ENCODE measurements at regions not wholly inside any gene's neighbourhood (a gene's known extent, or its start where the extent isn't known, plus 50 kb on each side); places are given as distances from the start of the nearest gene placed in this dataset.

- peak; percentile 6 for DNase-seq (ENCODE audit: low spot score)
Measured at GRCh38 chr2:104528101-104528500, 325.8 kb upstream of the POU3F3 start.

GRCh38 chr2:104531122-104531521 lies 322.8 kb upstream of the POU3F3 start:
- no peak for DNase-seq (ENCODE audit: low spot score)

GRCh38 chr2:104537116-104537515 lies 316.8 kb upstream of the POU3F3 start:
- DNase-seq (ENCODE audit: low spot score) = no peak

- peak; percentile 25 for DNase-seq (ENCODE audit: low spot score)
Measured at GRCh38 chr2:104538077-104538476, 315.8 kb upstream of the POU3F3 start.

- DNase-seq (ENCODE audit: low spot score) = no peak
Measured at GRCh38 chr2:104539649-104540048, 314.3 kb upstream of the POU3F3 start.

- no peak for DNase-seq (ENCODE audit: low spot score)
Measured at GRCh38 chr2:104545055-104545454, 308.9 kb upstream of the POU3F3 start.

- no peak for DNase-seq (ENCODE audit: low spot score)
Measured at GRCh38 chr2:104546537-104546936, 307.4 kb upstream of the POU3F3 start.

- no peak for DNase-seq (ENCODE audit: low spot score)
Measured at GRCh38 chr2:104547221-104547620, 306.7 kb upstream of the POU3F3 start.

GRCh38 chr2:104561251-104561650 lies 292.7 kb upstream of the POU3F3 start:
- DNase-seq (ENCODE audit: low spot score) = no peak

GRCh38 chr2:104562537-104562936 lies 291.4 kb upstream of the POU3F3 start:
- DNase-seq (ENCODE audit: low spot score) = no peak

GRCh38 chr2:104563398-104563996 lies 290.4 kb upstream of the POU3F3 start:
- DNase-seq (ENCODE audit: low spot score) = no peak

- DNase-seq (ENCODE audit: low spot score) = no peak
Measured at GRCh38 chr2:104568247-104568646, 285.7 kb upstream of the POU3F3 start.

GRCh38 chr2:104570259-104570658 lies 283.7 kb upstream of the POU3F3 start:
- DNase-seq (ENCODE audit: low spot score) = no peak

- DNase-seq (ENCODE audit: low spot score) = no peak
Measured at GRCh38 chr2:104572834-104573233, 281.1 kb upstream of the POU3F3 start.

GRCh38 chr2:104574367-104574766 lies 279.5 kb upstream of the POU3F3 start:
- no peak for DNase-seq (ENCODE audit: low spot score)

GRCh38 chr2:104577143-104577542 lies 276.8 kb upstream of the POU3F3 start:
- no peak for DNase-seq (ENCODE audit: low spot score)

GRCh38 chr2:104582471-104582870 lies 271.4 kb upstream of the POU3F3 start:
- peak; percentile 52 for DNase-seq (ENCODE audit: low spot score)

- no peak for DNase-seq (ENCODE audit: low spot score)
Measured at GRCh38 chr2:104583811-104584210, 270.1 kb upstream of the POU3F3 start.

- no peak for DNase-seq (ENCODE audit: low spot score)
Measured at GRCh38 chr2:104584393-104584792, 269.5 kb upstream of the POU3F3 start.

- DNase-seq (ENCODE audit: low spot score) = no peak
Measured at GRCh38 chr2:104595576-104595975, 258.3 kb upstream of the POU3F3 start.

- DNase-seq (ENCODE audit: low spot score) = no peak
Measured at GRCh38 chr2:104597942-104598341, 256.0 kb upstream of the POU3F3 start.

- no peak for DNase-seq (ENCODE audit: low spot score)
Measured at GRCh38 chr2:104598636-104599035, 255.3 kb upstream of the POU3F3 start.

GRCh38 chr2:104599787-104600510 lies 254.0 kb upstream of the POU3F3 start:
- DNase-seq (ENCODE audit: low spot score) = no peak

- no peak for DNase-seq (ENCODE audit: low spot score)
Measured at GRCh38 chr2:104606056-104606455, 247.9 kb upstream of the POU3F3 start.
